SJSA1 (cell line): ENCODE measurements at regions not wholly inside any gene's neighbourhood (a gene's known extent, or its start where the extent isn't known, plus 50 kb on each side); places are given as distances from the start of the nearest gene placed in this dataset.
"Not testable (repeated sequence)": the region's sequence is repeated elsewhere in the genome, so short reads cannot be mapped to it uniquely, and the experiment has no call there.

Experiments used
- DNase-seq, 2 experiments: peaks; one replicate each; pipeline ENCODE4 v3.0.0-alpha.2; 2015 to 2020; ENCODE audit warnings: low spot score in 2 of 2, low read depth in 1 of 2
- H3K27ac ChIP-seq: fragments of 250-450 bp; sonication (Bioruptor Pico); 2 replicates; pipeline ENCODE4 v1.5.1; 2020; ENCODE audit warnings: mild to moderate bottlenecking, moderate library complexity
- H3K27me3 ChIP-seq: fragments of 250-450 bp; sonication (Bioruptor Pico); replicated peaks from 2 replicates; pipeline ENCODE4 v1.5.1; 2020; ENCODE audit warnings: mild to moderate bottlenecking, moderate library complexity
- H3K36me3 ChIP-seq: fragments of 250-450 bp; sonication (Bioruptor Pico); 2 replicates; pipeline ENCODE4 v1.5.1; 2020; ENCODE audit warnings: mild to moderate bottlenecking
- H3K4me1 ChIP-seq: fragments of 250-450 bp; sonication (Bioruptor Pico); replicated peaks from 2 replicates; pipeline ENCODE4 v1.6.1; 2021; ENCODE audit warnings: mild to moderate bottlenecking
- H3K4me3 ChIP-seq: fragments of 250-450 bp; sonication (Bioruptor Pico); 2 replicates; pipeline ENCODE4 v1.5.1; 2020; ENCODE audit warnings: mild to moderate bottlenecking
- H3K9me3 ChIP-seq: fragments of 250-450 bp; sonication (Bioruptor Pico); replicated peaks from 2 replicates; pipeline ENCODE4 v1.5.1; 2020; ENCODE audit warnings: mild to moderate bottlenecking

- H3K4me1 ChIP-seq, H3K4me3 ChIP-seq, H3K9me3 ChIP-seq, H3K36me3 ChIP-seq, H3K27me3 ChIP-seq, H3K27ac ChIP-seq, DNase-seq: not testable (repeated sequence)
These were observed 1193.9 kb downstream of the FAM181B start for GRCh38 chr11:81539806-81540205.

DNA sequence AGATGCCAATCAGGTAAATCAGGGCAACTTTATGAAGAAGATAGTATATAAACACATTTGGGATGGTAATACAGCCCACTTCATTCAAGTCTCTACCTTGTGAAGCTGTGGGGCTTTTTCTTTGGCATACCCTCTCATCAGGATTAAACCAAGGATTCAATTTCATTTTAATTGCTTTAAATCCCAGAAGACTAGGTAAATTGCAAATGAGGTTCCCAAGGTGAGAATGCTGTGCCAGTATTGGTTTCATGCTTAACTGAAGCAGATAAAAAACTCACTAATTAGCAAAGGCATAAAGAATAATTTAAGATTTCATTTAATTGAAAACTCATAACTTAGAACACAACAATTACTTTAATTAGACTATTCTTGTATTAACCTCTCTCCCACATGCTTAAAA lies 1218.1 kb downstream of the FAM181B start:
- DNase-seq: no peak
- Histone ChIP-seq H3K27ac (no peak overlapping the region), H3K9me3 (no peaks in the 10 kb centered on the region), H3K27me3 (no peaks in the 10 kb centered on the region), H3K36me3 (no peaks in the 10 kb centered on the region), H3K4me1 (no peaks in the 10 kb centered on the region), H3K4me3 (no peak overlapping the region)

DNA sequence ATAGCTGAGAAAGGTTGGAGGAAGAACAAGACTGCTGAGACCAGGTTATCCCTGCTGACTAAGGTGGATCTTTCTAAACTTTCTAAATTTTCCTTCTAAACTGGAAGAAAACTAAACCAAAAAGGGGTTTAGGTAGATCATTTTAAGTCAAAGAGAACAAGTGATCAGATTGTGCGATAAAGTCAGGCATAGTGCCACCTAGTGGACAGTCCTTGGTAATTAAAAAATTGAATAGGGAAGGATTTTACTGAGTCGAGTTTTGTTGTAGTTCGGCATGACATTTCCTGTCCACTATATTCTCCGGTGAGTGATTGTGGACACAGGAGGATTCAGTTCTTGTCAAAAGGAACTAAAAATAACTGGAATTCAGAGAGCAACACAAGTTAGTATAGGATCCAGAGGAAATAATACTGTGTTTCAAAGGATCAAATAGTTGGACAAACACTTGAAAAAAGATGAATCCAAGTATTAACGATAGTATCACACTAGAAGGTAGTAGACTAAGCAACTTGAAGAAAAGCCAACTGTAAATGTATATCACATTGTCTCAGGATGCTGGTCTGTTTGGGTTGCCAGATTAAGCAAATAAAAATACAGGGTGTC lies 1236.4 kb downstream of the FAM181B start:
- H3K4me3 ChIP-seq: no peak overlapping the region
- no peaks in the 10 kb centered on the region for H3K36me3 ChIP-seq
- H3K9me3 ChIP-seq: no peaks in the 10 kb centered on the region
- H3K27ac ChIP-seq: no peak overlapping the region
- no peak for DNase-seq
- no peaks in the 10 kb centered on the region for H3K27me3 ChIP-seq
- H3K4me1 ChIP-seq: no peaks in the 10 kb centered on the region

GRCh38 chr11:81496601-81497000 lies 1237.1 kb downstream of the FAM181B start:
- Histone ChIP-seq H3K27ac (no peak overlapping the region), H3K4me3 (no peak overlapping the region), H3K36me3 (no peaks in the 10 kb centered on the region), H3K27me3 (no peaks in the 10 kb centered on the region), H3K4me1 (no peaks in the 10 kb centered on the region), H3K9me3 (no peaks in the 10 kb centered on the region)
- no peak for DNase-seq

DNA sequence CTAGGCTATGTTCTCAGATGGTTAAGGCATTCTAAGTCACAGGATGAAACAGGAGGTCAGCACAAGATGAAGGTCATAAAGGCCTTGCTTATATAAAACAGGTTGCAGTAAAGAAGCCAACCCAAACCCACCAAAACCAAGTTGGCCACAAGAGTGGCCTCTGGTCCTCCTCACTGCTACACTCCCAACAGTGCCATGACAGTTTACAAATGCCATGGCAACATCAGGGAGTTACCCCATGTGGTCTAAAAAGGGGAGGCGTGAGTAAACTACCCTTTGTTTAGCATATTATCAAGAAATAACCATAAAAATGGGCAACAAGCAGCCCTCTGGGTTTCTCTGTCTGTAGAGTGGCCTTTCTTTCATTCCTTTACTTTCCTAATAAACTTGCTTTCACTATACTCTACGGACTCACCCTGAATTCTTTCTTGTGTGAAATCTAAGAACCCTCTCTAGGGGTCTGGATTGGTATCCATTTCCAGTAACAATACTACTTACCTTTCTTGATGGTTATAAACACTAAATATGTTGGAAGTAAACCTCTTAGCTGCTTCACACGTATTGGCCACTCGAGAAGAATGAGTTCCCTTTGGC lies 1237.9 kb downstream of the FAM181B start:
- DNase-seq: no peak
- H3K9me3 ChIP-seq: no peaks in the 10 kb centered on the region

DNA sequence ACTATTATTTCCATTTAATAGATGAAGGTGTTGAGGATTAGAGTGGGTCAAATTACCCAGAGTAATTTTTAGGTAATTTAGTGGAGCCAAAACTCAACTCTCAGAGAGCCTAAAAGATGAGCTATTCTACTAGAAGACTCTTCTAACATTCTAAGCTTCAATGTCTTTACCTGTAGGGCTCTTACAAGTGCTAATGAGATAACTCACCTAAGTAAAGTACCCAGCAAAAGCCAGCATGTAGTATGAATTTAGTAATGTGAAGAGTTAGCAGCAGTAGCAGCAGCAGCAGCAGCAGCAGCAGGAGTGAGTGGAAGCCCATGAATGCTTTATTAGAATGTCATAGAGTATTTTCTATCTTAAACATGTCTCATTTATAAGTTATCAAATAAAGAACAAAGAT lies 1239.2 kb downstream of the FAM181B start:
- no peak for DNase-seq
- Histone ChIP-seq H3K4me3 (no peak overlapping the region), H3K27me3 (no peaks in the 10 kb centered on the region), H3K36me3 (no peaks in the 10 kb centered on the region), H3K27ac (no peak overlapping the region), H3K4me1 (no peaks in the 10 kb centered on the region), H3K9me3 (no peaks in the 10 kb centered on the region)

More for the DNA sequence above, 1237.9 kb downstream of the FAM181B start:
- H3K4me1 ChIP-seq: no peaks in the 10 kb centered on the region
- no peaks in the 10 kb centered on the region for H3K27me3 ChIP-seq
- H3K36me3 ChIP-seq: no peaks in the 10 kb centered on the region
- H3K27ac ChIP-seq: no peak overlapping the region
- H3K4me3 ChIP-seq: no peak overlapping the region

- Histone ChIP-seq H3K27me3 (no peaks in the 10 kb centered on the region), H3K9me3 (no peaks in the 10 kb centered on the region), H3K4me1 (no peaks in the 10 kb centered on the region), H3K4me3 (no peak overlapping the region), H3K27ac (no peak overlapping the region), H3K36me3 (no peaks in the 10 kb centered on the region)
- DNase-seq: no peak
These were observed 1240.7 kb downstream of the FAM181B start for GRCh38 chr11:81492923-81493445.

GRCh38 chr11:81487109-81487508 lies 1246.6 kb downstream of the FAM181B start:
- H3K4me3 ChIP-seq: no peak overlapping the region
- H3K27me3 ChIP-seq: no peaks in the 10 kb centered on the region
- no peaks in the 10 kb centered on the region for H3K4me1 ChIP-seq
- no peaks in the 10 kb centered on the region for H3K9me3 ChIP-seq
- no peak overlapping the region for H3K27ac ChIP-seq
- no peak for DNase-seq
- H3K36me3 ChIP-seq: no peaks in the 10 kb centered on the region

- Histone ChIP-seq H3K4me1 (no peaks in the 10 kb centered on the region), H3K27ac (no peak overlapping the region), H3K36me3 (no peaks in the 10 kb centered on the region), H3K4me3 (no peak overlapping the region), H3K9me3 (no peaks in the 10 kb centered on the region), H3K27me3 (no peaks in the 10 kb centered on the region)
- no peak for DNase-seq
These were observed 1249.5 kb downstream of the FAM181B start for GRCh38 chr11:81484196-81484595.

GRCh38 chr11:81477277-81477676 lies 1256.4 kb downstream of the FAM181B start:
- no peak overlapping the region for H3K4me3 ChIP-seq
- no peak for DNase-seq
- no peaks in the 10 kb centered on the region for H3K4me1 ChIP-seq
- H3K27me3 ChIP-seq: no peaks in the 10 kb centered on the region
- H3K9me3 ChIP-seq: no peaks in the 10 kb centered on the region
- no peak overlapping the region for H3K27ac ChIP-seq
- H3K36me3 ChIP-seq: no peaks in the 10 kb centered on the region

DNA sequence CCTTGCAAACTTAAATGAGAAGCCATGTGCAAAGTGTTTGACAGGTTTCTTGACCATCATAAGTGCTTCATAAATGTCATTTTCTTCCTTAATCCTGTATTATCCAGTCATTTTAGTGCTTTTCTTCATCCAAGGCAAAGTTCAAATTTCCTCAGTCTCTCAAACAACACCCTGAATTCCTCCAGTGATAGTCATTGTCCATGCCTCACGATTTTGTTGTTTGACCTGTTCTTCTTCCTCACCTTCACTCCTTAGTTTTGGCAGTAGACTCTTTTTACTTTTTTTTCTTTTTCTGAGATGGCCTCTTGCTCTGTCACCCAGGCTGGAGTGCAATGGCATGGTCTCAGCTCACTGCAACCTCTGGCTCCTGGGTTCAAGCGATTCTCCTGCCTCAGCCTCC lies 1257.3 kb downstream of the FAM181B start:
- H3K27ac ChIP-seq: no peak overlapping the region
- H3K27me3 ChIP-seq: no peaks in the 10 kb centered on the region
- H3K4me3 ChIP-seq: no peak overlapping the region
- no peak for DNase-seq
- H3K36me3 ChIP-seq: no peaks in the 10 kb centered on the region
- H3K9me3 ChIP-seq: no peaks in the 10 kb centered on the region
- no peaks in the 10 kb centered on the region for H3K4me1 ChIP-seq

GRCh38 chr11:81472646-81473045 lies 1261.0 kb downstream of the FAM181B start:
- Histone ChIP-seq H3K27ac (no peak overlapping the region), H3K9me3 (no peaks in the 10 kb centered on the region), H3K4me1 (no peaks in the 10 kb centered on the region), H3K27me3 (no peaks in the 10 kb centered on the region), H3K4me3 (no peak overlapping the region), H3K36me3 (no peaks in the 10 kb centered on the region)
- no peak for DNase-seq

DNA sequence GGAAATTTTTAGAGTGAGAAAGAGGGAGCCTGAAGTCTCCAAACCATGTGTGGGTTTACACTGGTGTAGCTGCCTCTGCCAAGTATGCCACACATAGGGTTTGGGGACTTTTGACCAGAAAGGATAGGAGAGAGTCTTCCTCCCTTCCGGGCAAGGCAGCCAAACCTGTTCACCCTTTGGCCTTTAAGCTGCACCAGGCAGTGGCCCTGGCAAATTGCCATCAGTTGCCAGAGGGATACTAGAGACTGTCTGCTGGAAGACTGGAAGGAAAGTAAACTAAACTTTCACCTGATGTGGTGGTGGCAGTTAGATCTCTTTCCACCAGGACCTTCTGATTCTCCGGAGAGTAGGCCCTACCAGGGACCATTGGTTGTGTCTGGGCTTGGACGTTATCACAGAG lies 1263.2 kb downstream of the FAM181B start:
- DNase-seq: no peak
- no peak overlapping the region for H3K27ac ChIP-seq
- H3K4me3 ChIP-seq: no peak overlapping the region
- H3K27me3 ChIP-seq: no peaks in the 10 kb centered on the region
- no peaks in the 10 kb centered on the region for H3K36me3 ChIP-seq
- no peaks in the 10 kb centered on the region for H3K9me3 ChIP-seq
- H3K4me1 ChIP-seq: no peaks in the 10 kb centered on the region

GRCh38 chr11:81459766-81460306 lies 1273.8 kb downstream of the FAM181B start:
- H3K36me3 ChIP-seq: no peaks in the 10 kb centered on the region
- no peaks in the 10 kb centered on the region for H3K4me1 ChIP-seq
- no peak for DNase-seq
- no peak overlapping the region for H3K4me3 ChIP-seq
- H3K9me3 ChIP-seq: no peaks in the 10 kb centered on the region
- H3K27ac ChIP-seq: no peak overlapping the region
- H3K27me3 ChIP-seq: no peaks in the 10 kb centered on the region
